SH-SY5Y (cell line): ENCODE measurements at regions not wholly inside any gene's neighbourhood (a gene's known extent, or its start where the extent isn't known, plus 50 kb on each side); places are given as distances from the start of the nearest gene placed in this dataset.

Experiments used
- GATA2 ChIP-seq: IDR thresholded peaks from 2 replicates; pipeline ENCODE4 v1.6.1; 2011; ENCODE audit warnings: mild to moderate bottlenecking, low read depth, low read length
- GATA3 ChIP-seq: IDR thresholded peaks from 2 replicates; pipeline ENCODE4 v1.6.1; 2011; ENCODE audit warnings: low read depth, mild to moderate bottlenecking, low read length, moderate library complexity

GRCh38 chr9:16289639-16290038, 580.8 kb downstream of the BNC2 start:
- TF ChIP-seq GATA2: no peak
- no peak for TF ChIP-seq GATA3
